ENCODE measurements at regions not wholly inside any gene's neighbourhood (a gene's known extent, or its start where the extent isn't known, plus 50 kb on each side); places are given as distances from the start of the nearest gene placed in this dataset.

DNA sequence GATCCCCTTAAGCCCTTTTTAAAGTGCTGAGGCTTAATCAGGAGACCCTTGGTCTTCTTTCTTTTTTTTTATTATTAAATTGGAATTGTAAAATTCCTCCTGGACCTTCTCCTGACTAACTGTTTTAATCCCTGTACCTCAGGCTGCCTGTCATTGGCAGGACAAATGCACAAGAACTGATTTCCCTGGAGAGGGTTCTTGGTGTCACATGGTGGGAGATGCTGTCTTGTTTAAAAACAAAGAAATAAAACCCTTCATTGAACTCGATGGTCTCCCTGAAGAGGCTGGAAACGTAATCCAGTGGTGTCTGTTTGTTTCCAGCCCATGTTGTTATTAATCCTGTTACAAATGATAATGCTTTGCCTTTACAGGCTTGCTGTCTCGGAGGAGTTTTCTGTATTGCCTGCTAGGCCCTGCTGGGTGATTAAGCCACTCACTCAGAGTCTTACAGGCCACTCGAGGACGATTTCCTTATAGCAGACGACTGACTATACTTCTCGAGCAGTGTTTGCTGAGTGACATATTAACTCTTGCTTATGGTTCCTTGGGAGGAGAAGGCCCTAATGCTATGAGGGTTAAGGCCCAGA lies 100.5 kb upstream of the MGAT5 start (continued):
- TF ChIP-seq, protein P1, sequence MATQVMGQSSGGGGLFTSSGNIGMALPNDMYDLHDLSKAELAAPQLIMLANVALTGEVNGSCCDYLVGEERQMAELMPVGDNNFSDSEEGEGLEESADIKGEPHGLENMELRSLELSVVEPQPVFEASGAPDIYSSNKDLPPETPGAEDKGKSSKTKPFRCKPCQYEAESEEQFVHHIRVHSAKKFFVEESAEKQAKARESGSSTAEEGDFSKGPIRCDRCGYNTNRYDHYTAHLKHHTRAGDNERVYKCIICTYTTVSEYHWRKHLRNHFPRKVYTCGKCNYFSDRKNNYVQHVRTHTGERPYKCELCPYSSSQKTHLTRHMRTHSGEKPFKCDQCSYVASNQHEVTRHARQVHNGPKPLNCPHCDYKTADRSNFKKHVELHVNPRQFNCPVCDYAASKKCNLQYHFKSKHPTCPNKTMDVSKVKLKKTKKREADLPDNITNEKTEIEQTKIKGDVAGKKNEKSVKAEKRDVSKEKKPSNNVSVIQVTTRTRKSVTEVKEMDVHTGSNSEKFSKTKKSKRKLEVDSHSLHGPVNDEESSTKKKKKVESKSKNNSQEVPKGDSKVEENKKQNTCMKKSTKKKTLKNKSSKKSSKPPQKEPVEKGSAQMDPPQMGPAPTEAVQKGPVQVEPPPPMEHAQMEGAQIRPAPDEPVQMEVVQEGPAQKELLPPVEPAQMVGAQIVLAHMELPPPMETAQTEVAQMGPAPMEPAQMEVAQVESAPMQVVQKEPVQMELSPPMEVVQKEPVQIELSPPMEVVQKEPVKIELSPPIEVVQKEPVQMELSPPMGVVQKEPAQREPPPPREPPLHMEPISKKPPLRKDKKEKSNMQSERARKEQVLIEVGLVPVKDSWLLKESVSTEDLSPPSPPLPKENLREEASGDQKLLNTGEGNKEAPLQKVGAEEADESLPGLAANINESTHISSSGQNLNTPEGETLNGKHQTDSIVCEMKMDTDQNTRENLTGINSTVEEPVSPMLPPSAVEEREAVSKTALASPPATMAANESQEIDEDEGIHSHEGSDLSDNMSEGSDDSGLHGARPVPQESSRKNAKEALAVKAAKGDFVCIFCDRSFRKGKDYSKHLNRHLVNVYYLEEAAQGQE (IDR thresholded peaks at IDR 0.05; ENCODE audit: unreplicated experiment), result no peak
- no peak for TF ChIP-seq JUNB (IDR thresholded peaks at IDR 0.05; ENCODE audit: unreplicated experiment)

DNA sequence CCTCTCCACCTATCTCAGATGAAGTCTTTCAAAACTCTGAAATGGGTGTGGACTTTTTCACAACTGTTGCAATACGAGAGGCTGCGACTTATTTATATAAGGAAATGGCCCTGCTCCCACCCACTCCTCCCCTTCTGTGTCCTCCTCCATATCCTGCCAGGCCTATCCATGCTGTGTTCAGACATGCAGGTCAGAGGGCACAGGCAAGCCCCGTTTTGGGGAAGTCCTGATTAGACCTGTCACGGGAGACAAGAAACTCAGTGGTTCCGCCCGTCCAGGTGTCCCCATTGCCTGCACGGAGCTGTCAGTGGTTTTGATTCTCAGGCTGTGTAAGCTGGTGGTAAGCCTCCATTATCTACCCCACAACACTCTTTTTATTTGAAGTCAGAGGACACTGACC lies 99.6 kb upstream of the MGAT5 start:
- Mint-ChIP-seq H3K27ac (no peak overlapping the region), H3K4me3 (no peak overlapping the region), H3K9me3 (peaks cover 4% of the 10 kb centered on the region; the same call in 1 of the 3 replicates), H3K4me1 (peaks cover 40% of the 10 kb centered on the region), H3K27me3 (ENCODE audit: insufficient read depth, low read depth, poor library complexity) (peaks cover 2% of the 10 kb centered on the region), H3K36me3 (ENCODE audit: low read depth) (peaks cover 29% of the 10 kb centered on the region)
- DNase-seq (ENCODE audit: low spot score) (no peak), ATAC-seq (no peak)
- H3K9me2 ChIP-seq (ENCODE audit: insufficient read depth), result no peaks in the 10 kb centered on the region
- no peaks in the 10 kb centered on the region; the same call in 1 of the 2 replicates for H4K20me1 ChIP-seq (replicated peaks; ENCODE audit: insufficient read depth)
- no peaks in the 10 kb centered on the region for H3K36me3 ChIP-seq (ENCODE audit: insufficient read depth)
- no peak overlapping the region for H3K4me3 ChIP-seq
- peaks cover 57% of the 10 kb centered on the region for H3K79me2 ChIP-seq (replicated peaks; ENCODE audit: insufficient read depth)
- no peak overlapping the region for H3K4me2 ChIP-seq
- H3K27me3 ChIP-seq (ENCODE audit: insufficient read depth), result no peaks in the 10 kb centered on the region
- peaks cover 8% of the 10 kb centered on the region for H3K4me1 ChIP-seq (ENCODE audit: insufficient read depth)
- H2AFZ ChIP-seq, result no peak overlapping the region
- no peak overlapping the region for H3K27ac ChIP-seq (ENCODE audit: low read depth)
- H3F3A ChIP-seq (replicated peaks; ENCODE audit: low read depth), result no peaks in the 10 kb centered on the region
- TF ChIP-seq, protein P1 (IDR thresholded peaks at IDR 0.05; ENCODE audit: unreplicated experiment), result no peak
- TF ChIP-seq, protein P2, sequence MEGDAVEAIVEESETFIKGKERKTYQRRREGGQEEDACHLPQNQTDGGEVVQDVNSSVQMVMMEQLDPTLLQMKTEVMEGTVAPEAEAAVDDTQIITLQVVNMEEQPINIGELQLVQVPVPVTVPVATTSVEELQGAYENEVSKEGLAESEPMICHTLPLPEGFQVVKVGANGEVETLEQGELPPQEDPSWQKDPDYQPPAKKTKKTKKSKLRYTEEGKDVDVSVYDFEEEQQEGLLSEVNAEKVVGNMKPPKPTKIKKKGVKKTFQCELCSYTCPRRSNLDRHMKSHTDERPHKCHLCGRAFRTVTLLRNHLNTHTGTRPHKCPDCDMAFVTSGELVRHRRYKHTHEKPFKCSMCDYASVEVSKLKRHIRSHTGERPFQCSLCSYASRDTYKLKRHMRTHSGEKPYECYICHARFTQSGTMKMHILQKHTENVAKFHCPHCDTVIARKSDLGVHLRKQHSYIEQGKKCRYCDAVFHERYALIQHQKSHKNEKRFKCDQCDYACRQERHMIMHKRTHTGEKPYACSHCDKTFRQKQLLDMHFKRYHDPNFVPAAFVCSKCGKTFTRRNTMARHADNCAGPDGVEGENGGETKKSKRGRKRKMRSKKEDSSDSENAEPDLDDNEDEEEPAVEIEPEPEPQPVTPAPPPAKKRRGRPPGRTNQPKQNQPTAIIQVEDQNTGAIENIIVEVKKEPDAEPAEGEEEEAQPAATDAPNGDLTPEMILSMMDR (conservative IDR thresholded peaks at IDR 0.05; ENCODE audit: low read depth in 2 of 2), result no peak
- TF ChIP-seq CREB1 (CRISPR knock-in tag; IDR thresholded peaks at IDR 0.05; ENCODE audit: low read depth) (no peak), POLR2AphosphoS5 (IDR thresholded peaks at IDR 0.05; ENCODE audit: low read depth) (no peak), EZH2 (IDR thresholded peaks at IDR 0.05; ENCODE audit: low read depth, unreplicated experiment) (no peak), EZH2phosphoT487 (IDR thresholded peaks at IDR 0.05; ENCODE audit: unreplicated experiment) (no peak), STAT1 (IDR thresholded peaks at IDR 0.05; ENCODE audit: unreplicated experiment) (no peak), JUNB (IDR thresholded peaks at IDR 0.05; ENCODE audit: unreplicated experiment) (no peak)
- TF ChIP-seq, protein P3, sequence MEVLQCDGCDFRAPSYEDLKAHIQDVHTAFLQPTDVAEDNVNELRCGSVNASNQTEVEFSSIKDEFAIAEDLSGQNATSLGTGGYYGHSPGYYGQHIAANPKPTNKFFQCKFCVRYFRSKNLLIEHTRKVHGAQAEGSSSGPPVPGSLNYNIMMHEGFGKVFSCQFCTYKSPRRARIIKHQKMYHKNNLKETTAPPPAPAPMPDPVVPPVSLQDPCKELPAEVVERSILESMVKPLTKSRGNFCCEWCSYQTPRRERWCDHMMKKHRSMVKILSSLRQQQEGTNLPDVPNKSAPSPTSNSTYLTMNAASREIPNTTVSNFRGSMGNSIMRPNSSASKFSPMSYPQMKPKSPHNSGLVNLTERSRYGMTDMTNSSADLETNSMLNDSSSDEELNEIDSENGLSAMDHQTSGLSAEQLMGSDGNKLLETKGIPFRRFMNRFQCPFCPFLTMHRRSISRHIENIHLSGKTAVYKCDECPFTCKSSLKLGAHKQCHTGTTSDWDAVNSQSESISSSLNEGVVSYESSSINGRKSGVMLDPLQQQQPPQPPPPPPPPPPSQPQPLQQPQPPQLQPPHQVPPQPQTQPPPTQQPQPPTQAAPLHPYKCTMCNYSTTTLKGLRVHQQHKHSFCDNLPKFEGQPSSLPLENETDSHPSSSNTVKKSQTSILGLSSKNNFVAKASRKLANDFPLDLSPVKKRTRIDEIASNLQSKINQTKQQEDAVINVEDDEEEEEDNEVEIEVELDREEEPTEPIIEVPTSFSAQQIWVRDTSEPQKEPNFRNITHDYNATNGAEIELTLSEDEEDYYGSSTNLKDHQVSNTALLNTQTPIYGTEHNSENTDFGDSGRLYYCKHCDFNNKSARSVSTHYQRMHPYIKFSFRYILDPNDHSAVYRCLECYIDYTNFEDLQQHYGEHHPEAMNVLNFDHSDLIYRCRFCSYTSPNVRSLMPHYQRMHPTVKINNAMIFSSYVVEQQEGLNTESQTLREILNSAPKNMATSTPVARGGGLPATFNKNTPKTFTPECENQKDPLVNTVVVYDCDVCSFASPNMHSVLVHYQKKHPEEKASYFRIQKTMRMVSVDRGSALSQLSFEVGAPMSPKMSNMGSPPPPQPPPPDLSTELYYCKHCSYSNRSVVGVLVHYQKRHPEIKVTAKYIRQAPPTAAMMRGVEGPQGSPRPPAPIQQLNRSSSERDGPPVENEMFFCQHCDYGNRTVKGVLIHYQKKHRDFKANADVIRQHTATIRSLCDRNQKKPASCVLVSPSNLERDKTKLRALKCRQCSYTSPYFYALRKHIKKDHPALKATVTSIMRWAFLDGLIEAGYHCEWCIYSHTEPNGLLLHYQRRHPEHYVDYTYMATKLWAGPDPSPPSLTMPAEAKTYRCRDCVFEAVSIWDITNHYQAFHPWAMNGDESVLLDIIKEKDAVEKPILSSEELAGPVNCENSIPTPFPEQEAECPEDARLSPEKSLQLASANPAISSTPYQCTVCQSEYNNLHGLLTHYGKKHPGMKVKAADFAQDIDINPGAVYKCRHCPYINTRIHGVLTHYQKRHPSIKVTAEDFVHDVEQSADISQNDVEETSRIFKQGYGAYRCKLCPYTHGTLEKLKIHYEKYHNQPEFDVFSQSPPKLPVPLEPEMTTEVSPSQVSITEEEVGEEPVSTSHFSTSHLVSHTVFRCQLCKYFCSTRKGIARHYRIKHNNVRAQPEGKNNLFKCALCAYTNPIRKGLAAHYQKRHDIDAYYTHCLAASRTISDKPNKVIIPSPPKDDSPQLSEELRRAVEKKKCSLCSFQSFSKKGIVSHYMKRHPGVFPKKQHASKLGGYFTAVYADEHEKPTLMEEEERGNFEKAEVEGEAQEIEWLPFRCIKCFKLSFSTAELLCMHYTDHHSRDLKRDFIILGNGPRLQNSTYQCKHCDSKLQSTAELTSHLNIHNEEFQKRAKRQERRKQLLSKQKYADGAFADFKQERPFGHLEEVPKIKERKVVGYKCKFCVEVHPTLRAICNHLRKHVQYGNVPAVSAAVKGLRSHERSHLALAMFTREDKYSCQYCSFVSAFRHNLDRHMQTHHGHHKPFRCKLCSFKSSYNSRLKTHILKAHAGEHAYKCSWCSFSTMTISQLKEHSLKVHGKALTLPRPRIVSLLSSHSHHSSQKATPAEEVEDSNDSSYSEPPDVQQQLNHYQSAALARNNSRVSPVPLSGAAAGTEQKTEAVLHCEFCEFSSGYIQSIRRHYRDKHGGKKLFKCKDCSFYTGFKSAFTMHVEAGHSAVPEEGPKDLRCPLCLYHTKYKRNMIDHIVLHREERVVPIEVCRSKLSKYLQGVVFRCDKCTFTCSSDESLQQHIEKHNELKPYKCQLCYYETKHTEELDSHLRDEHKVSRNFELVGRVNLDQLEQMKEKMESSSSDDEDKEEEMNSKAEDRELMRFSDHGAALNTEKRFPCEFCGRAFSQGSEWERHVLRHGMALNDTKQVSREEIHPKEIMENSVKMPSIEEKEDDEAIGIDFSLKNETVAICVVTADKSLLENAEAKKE (CRISPR knock-in tag; IDR thresholded peaks at IDR 0.05), result no peak

Data from GM23338 (cell line).